Neural progenitor cell (in vitro differentiated cells): ENCODE measurements at regions not wholly inside any gene's neighbourhood (a gene's known extent, or its start where the extent isn't known, plus 50 kb on each side); places are given as distances from the start of the nearest gene placed in this dataset.

Source experiments
- CTCF ChIP-seq: fragments of 200-600 bp; sonication (generic); IDR thresholded peaks from 2 replicates; pipeline ENCODE4 v1.5.1; 2017; ENCODE audit warnings: antibody characterized with exemption, mild to moderate bottlenecking
- EZH2 ChIP-seq: fragments of 200-600 bp; sonication (generic); IDR thresholded peaks from 2 replicates; pipeline ENCODE4 v1.6.1; 2017; ENCODE audit warnings: antibody characterized with exemption, mild to moderate bottlenecking, moderate library complexity

GRCh38 chr6:112760831-112761230, 413.7 kb downstream of the RFPL4B start:
- no peak for TF ChIP-seq EZH2
- TF ChIP-seq CTCF: no peak
